CD14-positive monocyte (primary cell): ENCODE measurements at regions not wholly inside any gene's neighbourhood (a gene's known extent, or its start where the extent isn't known, plus 50 kb on each side); places are given as distances from the start of the nearest gene placed in this dataset.

Source experiments
- DNase-seq, 3 donors: peaks; one replicate each; pipeline ENCODE4 v3.0.0-alpha.2; 2011 to 2022
- H2AFZ ChIP-seq: 2 replicates; pipeline ENCODE4 v1.6.0; 2012; ENCODE audit warnings: mild to moderate bottlenecking, low read depth, low read length, inconsistent platforms; ENCODE audit not compliant: insufficient read depth, poor library complexity, severe bottlenecking
- H3K27ac ChIP-seq, 2 donors: 1 replicate in 1 of 2; 2 replicates in 1 of 2; pipeline ENCODE4 v1.5.1; 2012 to 2013; ENCODE audit warnings: low read length in 2 of 2, control low read depth in 1 of 2, inconsistent platforms in 1 of 2, low read depth in 1 of 2, mild to moderate bottlenecking in 1 of 2
- H3K27me3 ChIP-seq, 2 donors: one replicate each; pipeline versions ENCODE4 v1.6.0 to v1.6.1; 2011 to 2013; ENCODE audit warnings: low read length in 2 of 2; ENCODE audit not compliant: control insufficient read depth in 2 of 2, insufficient read depth in 2 of 2
- H3K36me3 ChIP-seq, 2 donors: replicated peaks in 1 of 2; 1 replicate in 1 of 2; 2 replicates in 1 of 2; pipeline versions ENCODE4 v1.5.1 to v1.6.1; 2012 to 2013; ENCODE audit warnings: low read length in 2 of 2, control low read depth in 1 of 2, inconsistent platforms in 1 of 2, mild to moderate bottlenecking in 1 of 2; ENCODE audit not compliant: insufficient read depth in 2 of 2, control insufficient read depth in 1 of 2
- H3K4me1 ChIP-seq, 2 donors: 1 replicate in 1 of 2; 2 replicates in 1 of 2; pipeline versions ENCODE4 v1.5.1 to v1.6.1; 2012 to 2013; ENCODE audit warnings: low read length in 2 of 2, control low read depth in 1 of 2, inconsistent platforms in 1 of 2, mild to moderate bottlenecking in 1 of 2, moderate library complexity in 1 of 2; ENCODE audit not compliant: insufficient read depth in 2 of 2, control insufficient read depth in 1 of 2
- H3K4me2 ChIP-seq: replicated peaks from 2 replicates; pipeline ENCODE3; 2012; ENCODE audit warnings: low read length, moderate library complexity, mild to moderate bottlenecking; ENCODE audit not compliant: poor library complexity, severe bottlenecking; ENCODE audit errors: extremely low read depth
- H3K4me3 ChIP-seq, 3 experiments: fragments of 200-600 bp in 1 of 3; sonication (generic) in 1 of 3; replicated peaks in 1 of 3; 1 replicate in 2 of 3; 2 replicates in 1 of 3; pipeline ENCODE4 v1.5.1; 2011 to 2013; ENCODE audit warnings: low read length in 3 of 3, mild to moderate bottlenecking in 3 of 3, control low read depth in 2 of 3, low read depth in 2 of 3, inconsistent platforms in 1 of 3, moderate library complexity in 1 of 3
- H3K79me2 ChIP-seq: 2 replicates; pipeline ENCODE4 v1.6.0; 2012; ENCODE audit warnings: mild to moderate bottlenecking, control low read depth, inconsistent platforms, low read length, moderate library complexity; ENCODE audit not compliant: insufficient read depth
- H3K9ac ChIP-seq: 2 replicates; pipeline ENCODE4 v1.6.0; 2017; ENCODE audit warnings: low read length, mild to moderate bottlenecking; ENCODE audit not compliant: insufficient read depth, poor library complexity, severe bottlenecking
- H3K9me3 ChIP-seq, 2 donors: replicated peaks in 1 of 2; 1 replicate in 1 of 2; 2 replicates in 1 of 2; pipeline versions ENCODE4 v1.5.1 to v1.6.1; 2012 to 2013; ENCODE audit warnings: low read length in 2 of 2, control low read depth in 1 of 2; ENCODE audit not compliant: control insufficient read depth in 1 of 2, insufficient read depth in 1 of 2
- H4K20me1 ChIP-seq: 2 replicates; pipeline ENCODE4 v1.6.0; 2012; ENCODE audit warnings: mild to moderate bottlenecking, low read length, control low read depth, moderate library complexity; ENCODE audit not compliant: insufficient read depth
- H3K27ac Mint-ChIP-seq, 7 donors: one replicate each; pipeline ENCODE4 v1.8.0; 2020; ENCODE audit warnings: mild to moderate bottlenecking in 7 of 7, mixed read lengths in 7 of 7, moderate library complexity in 6 of 7, inconsistent platforms in 2 of 7
- H3K27me3 Mint-ChIP-seq, 3 donors: one replicate each; pipeline ENCODE4 v1.8.0; 2021 to 2022; ENCODE audit warnings: low read depth in 3 of 3, mild to moderate bottlenecking in 3 of 3, mixed read lengths in 3 of 3, moderate library complexity in 3 of 3, inconsistent platforms in 1 of 3
- H3K36me3 Mint-ChIP-seq, 2 donors: one replicate each; pipeline ENCODE4 v1.8.0; 2020; ENCODE audit warnings: mixed read lengths in 2 of 2, inconsistent platforms in 1 of 2, mild to moderate bottlenecking in 1 of 2
- H3K4me1 Mint-ChIP-seq: one replicate; pipeline ENCODE4 v1.8.0; 2020; ENCODE audit warnings: mild to moderate bottlenecking, mixed read lengths
- H3K4me3 Mint-ChIP-seq, 2 donors: one replicate each; pipeline ENCODE4 v1.8.0; 2020; ENCODE audit warnings: mild to moderate bottlenecking in 2 of 2, mixed read lengths in 2 of 2, moderate library complexity in 1 of 2
- H3K9me3 Mint-ChIP-seq, 7 donors: one replicate each; pipeline ENCODE4 v1.8.0; 2020 to 2022; ENCODE audit warnings: mixed read lengths in 7 of 7, mild to moderate bottlenecking in 6 of 7, moderate library complexity in 6 of 7, inconsistent platforms in 2 of 7
- WGBS: methylation state at CpG from one replicate; pipeline ENCODE4 v1.1.5; 2013; ENCODE audit warnings: missing lambda C conversion rate; ENCODE audit not compliant: insufficient coverage; 5-methylcytosine and 5-hydroxymethylcytosine counted together
- intact Hi-C, 2 donors: fragments of 100-400 bp; cut with micrococcal nuclease; formaldehyde crosslinking; loops; one replicate each; pipeline versions ENCODE4 v1.15.0 to v1.15.1; 2023
- TF ChIP-seq, protein P1 (sequence below): fragments of 200-600 bp; IDR thresholded peaks from one replicate; pipeline ENCODE4 v1.8.0; 2022; ENCODE audit warnings: antibody characterized with exemption, mild to moderate bottlenecking

GRCh38 chr6:14921878-14922671 is 323.8 kb upstream of the JARID2 start:
- Mint-ChIP-seq H3K27ac (peak overlapping the region; percentile 99 to 100 (median 100)), H3K9me3 (peaks cover 0 to 5% (median 0%) of the 10 kb centered on the region in 7 donors), H3K4me1 (peaks cover 86% of the 10 kb centered on the region), H3K36me3 (peaks cover 2 to 3% of the 10 kb centered on the region in 2 donors), H3K4me3 (peak overlapping the region; percentile 76 to 91), H3K27me3 (peaks cover 0 to 2% (median 1%) of the 10 kb centered on the region in 3 donors)
- H3K27me3 ChIP-seq: no peaks in the 10 kb centered on the region
- H3K9ac ChIP-seq: peak overlapping the region; percentile 88
- DNase-seq: peak; percentile 94 to 97 (median 96)
- no peak overlapping the region for H2AFZ ChIP-seq
- H3K4me1 ChIP-seq: peaks cover 82 to 85% of the 10 kb centered on the region in 2 donors
- H3K36me3 ChIP-seq: no peaks in the 10 kb centered on the region
- intact Hi-C loops: loop anchor here (2.0 to 5.0 kb wide), 5 partner anchors 35 to 710 kb away; partner anchors contain the start of gene JARID2 (in 1 of the 2)
- H3K79me2 ChIP-seq: no peaks in the 10 kb centered on the region
- H3K4me3 ChIP-seq: peak overlapping the region in 2 of 3 experiments; percentile 7 to 46
- TF ChIP-seq, protein P1, sequence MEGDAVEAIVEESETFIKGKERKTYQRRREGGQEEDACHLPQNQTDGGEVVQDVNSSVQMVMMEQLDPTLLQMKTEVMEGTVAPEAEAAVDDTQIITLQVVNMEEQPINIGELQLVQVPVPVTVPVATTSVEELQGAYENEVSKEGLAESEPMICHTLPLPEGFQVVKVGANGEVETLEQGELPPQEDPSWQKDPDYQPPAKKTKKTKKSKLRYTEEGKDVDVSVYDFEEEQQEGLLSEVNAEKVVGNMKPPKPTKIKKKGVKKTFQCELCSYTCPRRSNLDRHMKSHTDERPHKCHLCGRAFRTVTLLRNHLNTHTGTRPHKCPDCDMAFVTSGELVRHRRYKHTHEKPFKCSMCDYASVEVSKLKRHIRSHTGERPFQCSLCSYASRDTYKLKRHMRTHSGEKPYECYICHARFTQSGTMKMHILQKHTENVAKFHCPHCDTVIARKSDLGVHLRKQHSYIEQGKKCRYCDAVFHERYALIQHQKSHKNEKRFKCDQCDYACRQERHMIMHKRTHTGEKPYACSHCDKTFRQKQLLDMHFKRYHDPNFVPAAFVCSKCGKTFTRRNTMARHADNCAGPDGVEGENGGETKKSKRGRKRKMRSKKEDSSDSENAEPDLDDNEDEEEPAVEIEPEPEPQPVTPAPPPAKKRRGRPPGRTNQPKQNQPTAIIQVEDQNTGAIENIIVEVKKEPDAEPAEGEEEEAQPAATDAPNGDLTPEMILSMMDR: no peak
- H3K27ac ChIP-seq: peak overlapping the region; percentile 99 to 100
- no peaks in the 10 kb centered on the region for H4K20me1 ChIP-seq
- H3K9me3 ChIP-seq: no peaks in the 10 kb centered on the region
- WGBS: 0% methylated on average over 8 of the region's 15 CpGs
- peak overlapping the region; percentile 55 for H3K4me2 ChIP-seq

- Mint-ChIP-seq H3K27me3 (peaks cover 0 to 2% (median 1%) of the 10 kb centered on the region in 3 donors), H3K27ac (peak overlapping the region; percentile 99 to 100 (median 100)), H3K4me3 (peak overlapping the region; percentile 76 to 91), H3K9me3 (peaks cover 0 to 5% (median 0%) of the 10 kb centered on the region in 7 donors), H3K4me1 (peaks cover 83% of the 10 kb centered on the region), H3K36me3 (peaks cover 2 to 3% of the 10 kb centered on the region in 2 donors)
- H3K27ac ChIP-seq: peak overlapping the region; percentile 99 to 100
- 41% methylated on average over 4 of the region's 9 CpGs for WGBS
- no peaks in the 10 kb centered on the region for H3K27me3 ChIP-seq
- no peaks in the 10 kb centered on the region for H3K9me3 ChIP-seq
- H3K36me3 ChIP-seq: no peaks in the 10 kb centered on the region
- H2AFZ ChIP-seq: peak overlapping the region; percentile 4
- peaks cover 82 to 85% of the 10 kb centered on the region in 2 donors for H3K4me1 ChIP-seq
- DNase-seq: peak in 2 of 3 donors; percentile 42 to 61
- TF ChIP-seq, protein P1: no peak
- H3K4me2 ChIP-seq: peak overlapping the region; percentile 55
- H3K4me3 ChIP-seq: peak overlapping the region in 2 of 3 experiments; percentile 7 to 46
- H4K20me1 ChIP-seq: no peaks in the 10 kb centered on the region
- H3K9ac ChIP-seq: peak overlapping the region; percentile 88
- intact Hi-C loops: loop anchor here (2.0 to 5.0 kb wide), 5 partner anchors 34 to 711 kb away; partner anchors contain the start of gene JARID2 (in 1 of the 2)
- H3K79me2 ChIP-seq: no peaks in the 10 kb centered on the region
These were observed 323.0 kb upstream of the JARID2 start for GRCh38 chr6:14922706-14923460.
